Right atrium auricular region (tissue), 2 donors: ENCODE measurements at regions not wholly inside any gene's neighbourhood (a gene's known extent, or its start where the extent isn't known, plus 50 kb on each side); places are given as distances from the start of the nearest gene placed in this dataset.

Source experiments
- DNase-seq: peaks from one replicate; pipeline ENCODE4 v3.0.0-alpha.2; 2019; ENCODE audit warnings: low spot score
- H3K27ac ChIP-seq, 2 donors: fragments of 200-600 bp; sonication (generic); 1 replicate in 1 of 2; 2 replicates in 1 of 2; pipeline ENCODE4 v1.5.1; 2016 to 2019
- H3K27me3 ChIP-seq, 2 donors: fragments of 200-600 bp; sonication (generic); one replicate each; pipeline versions ENCODE4 v1.5.1 to v1.6.0; 2017 to 2019
- H3K36me3 ChIP-seq: fragments of 200-600 bp; sonication (generic); one replicate; pipeline ENCODE4 v1.5.1; 2016
- H3K4me1 ChIP-seq, 2 donors: fragments of 200-600 bp; sonication (generic); one replicate each; pipeline versions ENCODE4 v1.5.1 to v1.6.0; 2017 to 2019
- H3K4me3 ChIP-seq, 2 donors: fragments of 200-600 bp; sonication (generic); 1 replicate in 1 of 2; 2 replicates in 1 of 2; pipeline ENCODE4 v1.5.1; 2017 to 2019; ENCODE audit warnings: mild to moderate bottlenecking in 1 of 2, moderate library complexity in 1 of 2
- H3K9me3 ChIP-seq, 2 donors: fragments of 200-600 bp; sonication (generic); one replicate each; pipeline ENCODE4 v1.5.1; 2019
- CTCF ChIP-seq, 2 donors: fragments of 200-600 bp; sonication (generic); IDR thresholded peaks; one replicate each; pipeline ENCODE4 v1.5.1; 2019; ENCODE audit warnings: antibody characterized with exemption in 2 of 2

- Histone ChIP-seq H3K27ac (no peak overlapping the region), H3K9me3 (no peaks in the 10 kb centered on the region), H3K4me3 (no peak overlapping the region), H3K4me1 (no peaks in the 10 kb centered on the region), H3K27me3 (no peaks in the 10 kb centered on the region), H3K36me3 (no peaks in the 10 kb centered on the region)
- TF ChIP-seq CTCF (IDR thresholded peaks at IDR 0.05) = no peak
- DNase-seq = no peak
These were observed 587.0 kb downstream of the NPHP4 start for GRCh38 chr1:5405263-5405662.

GRCh38 chr1:5404412-5405203, 587.6 kb downstream of the NPHP4 start:
- no peak for DNase-seq
- TF ChIP-seq CTCF (IDR thresholded peaks at IDR 0.05) = no peak
- H3K4me1 ChIP-seq = no peaks in the 10 kb centered on the region
- no peak overlapping the region for H3K27ac ChIP-seq
- no peak overlapping the region for H3K4me3 ChIP-seq
- H3K27me3 ChIP-seq = no peaks in the 10 kb centered on the region
- no peaks in the 10 kb centered on the region for H3K9me3 ChIP-seq
- no peaks in the 10 kb centered on the region for H3K36me3 ChIP-seq

GRCh38 chr1:5403935-5404334, 588.3 kb downstream of the NPHP4 start:
- H3K27me3 ChIP-seq = no peaks in the 10 kb centered on the region
- no peak overlapping the region for H3K4me3 ChIP-seq
- no peak overlapping the region for H3K27ac ChIP-seq
- no peaks in the 10 kb centered on the region for H3K9me3 ChIP-seq
- no peaks in the 10 kb centered on the region for H3K36me3 ChIP-seq
- no peak for TF ChIP-seq CTCF (IDR thresholded peaks at IDR 0.05)
- no peaks in the 10 kb centered on the region for H3K4me1 ChIP-seq
- DNase-seq = no peak

GRCh38 chr1:5402618-5403017, 589.6 kb downstream of the NPHP4 start:
- no peaks in the 10 kb centered on the region for H3K27me3 ChIP-seq
- no peaks in the 10 kb centered on the region for H3K4me1 ChIP-seq
- H3K4me3 ChIP-seq = no peak overlapping the region
- no peak for DNase-seq
- no peaks in the 10 kb centered on the region for H3K9me3 ChIP-seq
- H3K36me3 ChIP-seq = no peaks in the 10 kb centered on the region
- no peak for TF ChIP-seq CTCF (IDR thresholded peaks at IDR 0.05)
- no peak overlapping the region for H3K27ac ChIP-seq

- no peak for DNase-seq
- Histone ChIP-seq H3K9me3 (peaks cover 0 to 8% of the 10 kb centered on the region in 2 donors), H3K27ac (no peak overlapping the region), H3K4me3 (no peak overlapping the region), H3K36me3 (no peaks in the 10 kb centered on the region), H3K27me3 (no peaks in the 10 kb centered on the region), H3K4me1 (no peaks in the 10 kb centered on the region)
- TF ChIP-seq CTCF (IDR thresholded peaks at IDR 0.05) = no peak
These were observed 592.5 kb downstream of the NPHP4 start for GRCh38 chr1:5399771-5400170.

GRCh38 chr1:5396593-5396992, 595.6 kb downstream of the NPHP4 start:
- Histone ChIP-seq H3K27ac (no peak overlapping the region), H3K4me3 (no peak overlapping the region), H3K36me3 (no peaks in the 10 kb centered on the region), H3K4me1 (no peaks in the 10 kb centered on the region), H3K27me3 (no peaks in the 10 kb centered on the region), H3K9me3 (peaks cover 0 to 8% of the 10 kb centered on the region in 2 donors)
- TF ChIP-seq CTCF (IDR thresholded peaks at IDR 0.05) = no peak
- DNase-seq = no peak
